ENCODE measurements at regions not wholly inside any gene's neighbourhood (a gene's known extent, or its start where the extent isn't known, plus 50 kb on each side); places are given as distances from the start of the nearest gene placed in this dataset.
"Not testable (repeated sequence)": the region's sequence is repeated elsewhere in the genome, so short reads cannot be mapped to it uniquely, and the experiment has no call there.

DNA sequence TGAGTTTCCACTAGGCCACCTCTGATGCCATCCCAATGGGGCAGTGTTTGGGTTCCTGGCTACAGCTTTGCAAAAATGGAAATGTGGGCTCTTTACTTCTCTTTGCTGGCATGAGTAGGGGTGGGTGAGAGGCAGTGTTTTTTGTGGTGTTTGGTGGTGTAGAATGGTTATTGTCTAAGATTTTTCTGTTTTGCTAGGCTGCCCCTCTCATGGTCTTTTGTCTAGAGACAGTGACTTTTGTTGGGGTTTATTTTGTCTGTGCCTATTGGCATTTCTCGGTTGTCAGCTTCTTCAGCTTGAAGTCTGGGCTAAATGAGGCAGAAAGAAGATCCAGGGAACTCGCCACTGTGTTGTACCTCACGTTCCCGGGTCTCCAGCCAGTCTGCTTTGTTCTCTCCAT, 112.1 kb downstream of the CENPF start:
- no peak for DNase-seq (ENCODE audit: low read depth in 4 of 4, low spot score in 3 of 4)

DNA sequence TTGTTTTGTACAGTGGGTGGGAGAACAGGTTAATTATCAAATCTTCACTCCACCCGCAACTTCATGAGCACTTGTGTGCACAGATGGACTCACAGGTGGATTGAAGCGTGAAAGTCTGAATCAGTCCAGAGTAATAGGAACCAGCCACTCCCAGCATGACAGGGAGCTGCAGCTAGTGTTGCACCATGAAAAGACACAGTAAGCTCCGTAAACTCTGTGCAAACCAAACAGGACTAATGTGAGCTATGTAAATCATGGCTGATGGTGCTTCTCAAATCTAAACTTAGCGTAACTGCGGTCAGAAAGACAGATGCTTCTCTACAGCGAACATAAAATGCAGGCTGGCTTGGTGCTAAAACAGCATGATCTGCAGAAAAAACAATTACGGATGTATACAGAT, 114.4 kb downstream of the CENPF start:
- DNase-seq (ENCODE audit: low read depth in 4 of 4, low spot score in 3 of 4), result no peak

DNA sequence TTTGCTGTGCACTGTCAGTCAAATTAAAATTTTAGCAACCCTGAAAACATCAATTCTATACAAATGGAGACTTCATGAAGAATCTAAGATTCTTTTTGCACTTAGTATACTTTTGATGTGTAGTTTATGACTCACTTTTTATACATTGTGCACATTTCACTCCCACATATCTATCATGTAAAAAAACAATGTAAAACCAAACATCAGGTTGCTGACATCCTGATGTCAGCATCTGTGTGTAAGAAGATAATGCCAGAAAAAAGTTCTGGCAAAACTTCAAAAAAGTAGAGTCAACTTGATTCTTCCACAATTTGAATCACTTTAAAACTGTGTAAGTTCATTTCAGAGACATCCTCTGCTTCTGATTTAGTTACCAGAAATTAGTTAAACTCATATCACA, 115.7 kb downstream of the CENPF start:
- DNase-seq (ENCODE audit: low read depth in 4 of 4, low spot score in 3 of 4), result no peak

DNA sequence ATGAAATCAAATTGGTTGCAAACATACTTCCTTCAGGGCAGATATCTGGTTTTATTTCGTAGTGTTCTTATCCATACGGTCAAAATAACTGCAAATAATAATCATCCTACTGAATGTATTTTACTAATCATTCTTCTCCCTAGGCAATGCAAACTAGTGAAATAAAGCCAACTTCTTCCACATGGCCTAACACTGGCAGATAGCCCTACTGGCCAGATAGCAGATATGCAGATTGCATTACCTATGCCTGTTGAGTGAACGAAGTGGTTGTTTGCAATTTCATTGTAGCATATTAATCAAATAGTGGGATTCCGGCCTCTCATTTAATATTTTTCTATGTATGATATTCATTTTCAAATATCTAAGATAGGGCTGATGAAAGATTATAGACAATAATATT, 116.2 kb downstream of the CENPF start:
- no peak for DNase-seq (ENCODE audit: low read depth in 4 of 4, low spot score in 3 of 4)

DNA sequence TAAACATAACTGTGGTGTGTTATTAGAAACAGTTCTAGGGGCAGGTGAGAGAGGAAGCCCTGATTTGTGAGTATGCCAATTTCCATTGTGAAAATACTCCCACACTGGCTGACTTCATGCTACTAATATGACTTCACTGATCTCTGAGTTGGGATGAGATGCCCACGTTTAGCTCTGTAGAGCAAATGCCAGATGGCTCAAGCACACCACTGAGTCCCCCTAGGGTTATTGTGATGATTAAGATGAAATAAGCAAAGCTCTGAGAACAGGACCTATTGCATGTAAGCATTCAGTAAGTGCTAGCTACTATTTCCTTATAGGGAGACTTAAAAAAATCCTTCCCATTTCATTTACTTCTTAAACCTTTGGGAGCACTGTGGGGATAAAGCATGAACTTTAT, 117.6 kb downstream of the CENPF start:
- DNase-seq (ENCODE audit: low read depth in 4 of 4, low spot score in 3 of 4), result no peak

DNA sequence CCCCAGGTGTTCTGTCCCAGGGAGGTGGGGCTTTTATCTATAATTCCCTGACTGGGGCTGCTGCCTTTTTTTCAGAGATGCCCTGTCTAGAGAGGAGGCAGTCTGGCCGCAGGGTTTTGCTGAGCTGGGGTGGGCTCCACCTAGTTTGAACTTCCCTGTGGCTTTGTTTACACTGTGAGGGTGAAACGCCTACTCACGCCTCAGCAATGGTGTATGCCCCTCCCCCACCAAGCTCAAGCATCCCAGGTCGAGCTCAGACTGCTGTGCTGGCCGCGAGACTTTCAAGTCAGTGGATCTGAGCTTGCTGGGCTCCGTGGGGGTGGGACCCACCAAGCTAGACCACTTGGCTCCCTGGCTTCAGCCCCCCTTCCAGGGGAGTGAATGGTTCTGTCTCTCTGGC, 124.3 kb downstream of the CENPF start:
- no peak for DNase-seq (ENCODE audit: low read depth in 4 of 4, low spot score in 3 of 4)

DNA sequence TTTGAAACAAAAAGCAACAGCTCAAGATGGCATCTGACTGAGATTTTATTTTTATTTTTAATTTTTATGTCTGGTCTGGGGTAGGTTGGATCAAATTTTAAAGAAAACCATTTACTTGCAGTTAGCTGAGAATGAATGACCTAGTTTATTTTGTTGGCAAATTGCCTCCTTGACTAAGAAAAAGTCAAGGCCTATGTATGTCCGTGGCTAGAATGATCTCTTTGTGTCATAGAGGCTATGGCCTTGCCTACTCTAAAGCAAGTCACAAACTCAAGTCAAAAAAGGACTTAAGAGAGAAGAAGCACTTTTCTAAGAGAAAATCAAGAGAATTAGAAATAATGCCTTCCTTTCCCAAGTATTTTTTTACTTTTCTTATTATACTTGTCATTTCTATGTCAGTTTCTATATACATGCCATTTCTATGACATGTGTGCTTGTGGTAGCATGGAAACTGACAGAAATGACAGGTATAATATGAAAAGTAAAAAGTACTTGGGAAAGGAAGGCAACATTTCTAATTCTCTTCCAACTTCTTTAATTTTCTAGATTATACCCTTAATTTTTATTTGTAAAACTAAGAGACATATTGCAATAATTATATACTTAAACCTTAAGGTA, 136.7 kb downstream of the CENPF start:
- no peak for DNase-seq (ENCODE audit: low read depth in 4 of 4, low spot score in 3 of 4)

DNA sequence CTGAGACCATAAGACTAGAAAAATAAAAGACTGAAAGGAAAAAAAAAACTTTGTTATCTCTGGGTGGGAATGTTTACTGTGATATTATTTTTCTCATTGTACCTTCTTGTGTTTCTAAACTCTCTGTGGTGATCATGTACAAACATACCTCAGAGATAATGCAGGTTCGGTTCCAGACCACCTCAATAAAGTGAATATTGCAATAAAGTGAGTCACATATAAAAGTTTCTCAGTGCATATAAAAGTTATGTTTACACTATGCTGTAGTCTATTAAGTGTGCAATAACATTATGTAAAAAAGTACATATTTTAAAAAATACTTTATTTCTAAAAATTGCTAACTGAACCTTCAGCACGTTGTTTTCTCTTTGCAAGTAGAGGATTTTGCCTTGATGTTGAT, 137.5 kb downstream of the CENPF start:
- DNase-seq (ENCODE audit: low read depth in 4 of 4, low spot score in 3 of 4), result no peak

DNA sequence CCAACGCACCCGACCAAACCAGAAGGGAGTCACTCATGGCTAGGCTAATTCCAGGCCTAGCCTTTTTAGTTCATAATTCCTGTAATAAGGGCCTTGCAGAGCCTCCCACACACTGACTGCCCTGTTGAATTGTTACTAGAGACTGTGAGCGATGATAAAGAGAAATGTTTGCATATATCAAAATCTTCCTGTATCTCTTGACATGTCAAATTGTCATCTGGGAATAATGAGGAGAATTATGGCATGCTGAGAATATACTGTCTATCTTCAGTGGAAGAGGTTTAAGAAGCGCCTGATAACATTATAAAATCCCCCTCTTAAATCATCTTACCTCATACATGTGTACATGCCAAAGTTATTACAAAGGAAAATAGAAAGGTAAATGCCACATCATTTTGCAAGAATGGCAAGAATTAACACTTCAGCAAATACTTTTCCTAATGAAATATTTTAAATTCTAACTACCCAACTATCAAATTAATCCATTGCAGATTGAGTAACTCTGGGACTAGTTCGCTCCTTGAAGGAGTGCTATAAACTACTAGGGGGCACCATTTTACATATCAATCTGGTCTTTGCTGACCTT, 144.1 kb downstream of the CENPF start:
- DNase-seq (ENCODE audit: low read depth in 4 of 4, low spot score in 3 of 4), result no peak

DNA sequence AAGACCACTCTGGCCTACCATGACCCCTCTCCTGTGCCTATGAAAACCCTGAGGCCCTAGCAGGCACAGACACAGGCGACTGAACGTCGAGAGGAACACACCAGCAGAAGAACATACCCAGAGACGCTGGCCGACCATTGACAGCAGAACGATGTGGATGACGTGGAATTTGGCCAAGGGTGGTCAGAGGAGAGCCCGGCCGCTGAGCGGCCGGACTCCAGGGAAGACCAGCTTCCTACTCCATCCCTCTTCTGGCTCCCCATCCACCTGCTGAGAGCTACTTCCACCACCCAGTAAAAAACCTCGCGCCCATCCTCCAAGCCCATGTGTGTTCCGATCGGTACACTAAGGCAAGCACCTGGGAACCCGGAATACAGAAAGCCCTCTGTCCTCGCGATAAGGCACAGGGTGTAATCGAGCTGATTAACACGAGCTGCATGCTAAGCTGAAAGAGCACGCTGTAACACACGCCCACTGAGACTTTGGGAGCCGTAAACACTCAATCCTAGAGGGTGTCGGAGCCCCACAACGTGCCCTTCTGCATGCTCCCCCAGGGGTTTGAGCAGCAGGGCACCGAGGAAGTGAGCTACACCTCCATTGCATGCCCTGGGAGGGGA, 150.3 kb downstream of the CENPF start:
- DNase-seq (ENCODE audit: low read depth in 4 of 4, low spot score in 3 of 4), result no peak

DNA sequence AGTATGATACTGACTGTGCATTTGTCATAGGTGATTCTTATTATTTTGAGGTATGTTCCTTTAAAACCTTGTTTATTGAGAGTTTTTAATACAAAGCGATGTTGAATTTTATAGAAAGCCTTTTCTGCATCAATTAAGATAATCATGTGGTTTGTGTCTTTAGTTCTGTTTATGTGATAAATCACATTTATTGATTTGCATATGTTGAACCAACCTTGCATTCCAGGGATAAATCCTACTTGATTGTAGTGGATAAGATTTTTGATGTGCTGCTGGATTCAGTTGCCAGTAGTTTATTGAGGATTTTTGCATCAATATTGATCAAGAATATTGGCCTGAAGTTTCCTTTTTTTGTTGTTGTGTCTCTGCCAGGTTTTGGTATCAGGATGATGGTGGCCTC, 158.0 kb downstream of the CENPF start:
- no peak for DNase-seq (ENCODE audit: low read depth in 4 of 4, low spot score in 3 of 4)

DNA sequence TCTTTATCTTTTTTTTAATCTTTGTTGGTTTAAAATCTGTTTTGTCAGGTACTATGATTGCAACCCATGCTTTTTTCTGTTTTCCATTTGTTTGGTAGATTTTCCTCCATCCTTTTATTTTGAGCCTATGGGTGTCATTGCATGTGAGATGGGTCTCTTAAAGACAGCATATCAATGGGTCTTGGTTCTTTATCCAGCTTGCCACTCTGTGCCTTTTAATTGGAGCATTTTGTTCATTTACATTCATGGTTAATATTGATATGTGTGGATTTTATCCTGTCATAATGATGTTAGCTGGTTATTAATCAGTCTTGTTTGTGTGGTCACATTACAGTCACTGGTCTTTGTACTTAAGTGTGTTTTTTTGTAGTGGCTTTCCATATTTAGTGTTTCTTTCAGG, 159.9 kb downstream of the CENPF start:
- no peak for DNase-seq (ENCODE audit: low read depth in 4 of 4, low spot score in 3 of 4)

DNA sequence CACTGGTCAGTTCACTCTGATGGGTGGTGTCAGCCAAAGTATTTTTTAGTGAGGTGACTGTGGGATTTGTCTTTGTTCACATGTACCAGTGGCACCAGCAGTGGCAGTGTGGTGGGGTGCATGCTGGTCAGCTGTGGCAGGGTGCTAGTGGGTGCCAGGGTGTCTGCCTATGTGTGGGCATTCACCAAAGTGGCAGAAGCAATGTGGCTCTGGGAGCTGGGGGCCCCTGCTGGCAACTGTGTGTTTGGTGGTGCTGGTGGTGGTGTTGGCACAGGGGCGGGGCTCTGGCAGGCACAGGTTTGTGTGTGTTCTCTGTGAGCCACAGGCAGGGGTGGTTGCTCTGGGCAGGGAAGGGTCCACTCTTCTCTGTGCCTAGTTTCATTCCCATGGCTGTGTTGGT, 161.5 kb downstream of the CENPF start:
- no peak for DNase-seq (ENCODE audit: low read depth in 4 of 4, low spot score in 3 of 4)

DNA sequence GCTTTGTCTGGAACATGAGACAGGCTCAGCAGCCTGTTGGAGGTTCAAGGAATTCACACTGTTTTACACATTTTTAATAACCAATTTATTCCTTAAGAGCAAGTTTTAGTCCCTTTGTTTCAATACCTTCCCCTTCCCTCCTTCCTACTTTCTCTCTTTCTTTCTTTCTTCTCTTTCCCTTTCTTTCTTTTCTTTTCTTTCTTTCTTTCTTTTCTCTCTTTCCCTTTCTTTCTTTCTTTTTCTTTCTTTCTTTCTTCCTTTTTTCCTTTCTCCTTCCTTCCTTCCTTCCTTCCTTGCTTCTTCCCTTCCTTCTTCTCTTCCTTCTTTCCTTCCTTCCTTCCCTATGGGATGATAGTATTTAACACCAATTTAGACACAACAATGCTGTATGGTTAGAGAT, 164.2 kb downstream of the CENPF start:
- DNase-seq (ENCODE audit: low read depth in 4 of 4, low spot score in 3 of 4), result no peak

DNA sequence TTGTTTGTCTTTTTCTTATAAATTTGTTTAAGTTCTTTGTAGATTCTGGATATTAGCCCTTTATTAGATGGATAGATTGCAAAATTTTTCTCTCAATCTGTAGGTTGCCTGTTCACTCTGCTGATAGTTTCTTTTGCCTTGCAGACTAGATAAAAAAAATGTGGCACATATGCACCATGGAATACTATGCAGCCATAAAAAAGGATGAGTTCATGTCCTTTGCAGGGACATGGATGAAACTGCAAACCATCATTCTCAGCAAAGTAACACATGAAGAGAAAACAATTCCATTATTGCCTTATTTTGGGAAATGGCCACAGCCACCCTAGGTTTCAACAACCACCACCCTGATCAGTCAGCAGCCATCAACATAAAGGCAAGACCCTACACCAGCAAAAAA, 166.7 kb downstream of the CENPF start:
- not testable (repeated sequence) for DNase-seq (ENCODE audit: low read depth in 4 of 4, low spot score in 3 of 4)

DNA sequence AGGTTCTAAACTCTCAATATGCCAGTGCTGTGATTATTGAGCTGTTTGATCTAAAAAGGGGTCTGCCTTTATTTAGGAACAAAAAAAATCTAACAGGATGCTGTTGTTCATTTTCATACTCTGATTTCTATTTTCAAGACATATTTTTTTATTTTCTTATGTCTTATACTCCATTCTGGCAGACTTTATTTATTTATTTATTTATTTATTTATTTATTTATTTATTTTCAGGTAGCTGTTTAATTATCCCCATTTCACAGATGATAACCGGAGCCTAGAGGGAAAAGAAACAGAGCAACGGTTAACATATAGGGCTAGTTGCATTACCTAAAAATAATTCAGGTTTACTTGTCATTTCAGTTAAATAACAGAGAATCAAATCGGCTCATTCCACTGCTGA, 174.4 kb downstream of the CENPF start:
- DNase-seq (ENCODE audit: low read depth in 4 of 4, low spot score in 3 of 4), result no peak

DNA sequence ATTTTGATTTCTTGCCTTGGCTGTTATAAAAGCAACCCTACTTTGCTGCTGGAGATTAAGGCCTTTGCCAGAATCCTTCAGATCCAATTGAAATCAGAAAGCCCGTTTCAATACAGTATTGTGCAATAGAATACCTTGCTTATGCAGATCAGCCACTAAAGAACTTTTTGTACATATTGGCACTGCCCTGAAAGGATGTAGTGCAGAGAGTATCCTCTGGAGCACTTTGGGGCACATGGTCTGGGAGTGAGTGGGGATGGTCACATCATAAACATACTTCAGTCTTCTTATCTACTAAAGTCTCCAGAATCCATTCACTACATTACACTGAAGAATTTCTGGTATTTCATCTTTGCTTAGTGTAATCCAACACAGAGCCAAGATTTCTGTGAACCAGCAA, 189.0 kb downstream of the CENPF start:
- no peak for DNase-seq (ENCODE audit: low read depth in 4 of 4, low spot score in 3 of 4)

DNA sequence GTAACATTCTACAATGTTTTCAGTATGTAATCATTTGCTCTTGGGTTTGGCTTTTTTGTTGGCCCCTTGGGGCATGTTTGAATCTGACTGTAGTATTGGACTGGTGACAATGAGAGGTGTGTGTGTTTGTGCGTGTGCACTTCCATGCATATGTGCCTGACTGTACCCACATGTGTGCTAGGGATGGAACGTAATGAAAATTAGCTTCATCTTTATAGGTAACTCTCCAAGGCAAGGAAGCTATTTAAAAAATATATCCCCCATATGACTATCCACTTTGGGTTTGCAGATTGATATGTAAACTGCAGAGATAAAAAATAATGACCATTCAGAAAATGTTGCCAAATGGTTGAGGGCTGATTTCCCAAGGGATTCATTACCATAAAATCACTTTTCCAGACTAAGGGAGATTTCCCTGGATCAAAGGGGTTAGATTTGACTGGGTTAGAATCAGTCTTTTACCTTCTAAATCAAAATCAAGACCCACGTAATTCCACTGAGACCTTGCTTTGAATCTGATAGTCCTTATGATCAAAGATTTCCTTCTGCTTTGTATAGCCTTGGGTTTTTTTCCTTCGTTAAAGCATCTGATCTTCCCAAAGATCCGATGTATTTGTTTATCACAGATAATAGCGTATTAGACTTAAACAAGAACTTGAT, 189.7 kb downstream of the CENPF start:
- DNase-seq (ENCODE audit: low read depth in 4 of 4, low spot score in 3 of 4), result no peak

DNA sequence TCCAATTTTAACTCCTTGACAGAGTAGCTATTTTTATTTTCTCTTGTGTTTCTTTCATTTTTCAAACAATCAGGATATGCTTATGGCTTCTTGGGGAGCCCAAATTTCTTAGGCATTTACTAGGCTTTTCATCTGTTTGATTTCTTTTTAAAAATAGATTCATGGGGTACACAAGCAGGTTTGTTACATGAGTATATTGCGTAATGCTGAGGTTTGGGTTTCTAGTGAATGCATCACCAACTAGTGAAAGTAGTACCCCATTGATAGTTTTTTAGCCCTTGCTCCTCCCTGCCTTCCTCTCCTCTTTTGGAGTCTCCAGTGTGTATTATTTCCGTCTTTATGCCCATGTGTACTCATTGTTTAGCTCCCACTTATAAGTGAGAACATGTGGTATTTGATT, 190.7 kb downstream of the CENPF start:
- no peak for DNase-seq (ENCODE audit: low read depth in 4 of 4, low spot score in 3 of 4)

DNA sequence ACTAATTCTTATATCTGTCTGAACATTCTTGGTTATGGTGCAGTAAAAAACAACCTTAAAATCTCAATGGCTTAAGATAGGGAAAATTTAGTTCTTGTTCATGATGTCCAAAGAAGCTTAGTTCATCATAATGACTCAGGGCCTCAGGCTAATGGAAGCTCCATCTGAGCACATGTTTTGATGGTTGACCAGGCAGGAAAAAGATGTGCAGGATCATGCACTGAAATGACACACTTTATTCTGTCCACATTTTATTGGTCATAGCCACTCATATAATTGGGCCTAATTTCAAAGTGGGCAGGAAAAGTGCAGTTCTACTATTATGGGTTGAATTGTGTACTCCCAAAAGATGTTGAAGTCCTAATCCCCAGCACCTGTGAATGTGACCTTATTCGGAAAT, 198.2 kb downstream of the CENPF start:
- no peak for DNase-seq (ENCODE audit: low read depth in 4 of 4, low spot score in 3 of 4)

DNA sequence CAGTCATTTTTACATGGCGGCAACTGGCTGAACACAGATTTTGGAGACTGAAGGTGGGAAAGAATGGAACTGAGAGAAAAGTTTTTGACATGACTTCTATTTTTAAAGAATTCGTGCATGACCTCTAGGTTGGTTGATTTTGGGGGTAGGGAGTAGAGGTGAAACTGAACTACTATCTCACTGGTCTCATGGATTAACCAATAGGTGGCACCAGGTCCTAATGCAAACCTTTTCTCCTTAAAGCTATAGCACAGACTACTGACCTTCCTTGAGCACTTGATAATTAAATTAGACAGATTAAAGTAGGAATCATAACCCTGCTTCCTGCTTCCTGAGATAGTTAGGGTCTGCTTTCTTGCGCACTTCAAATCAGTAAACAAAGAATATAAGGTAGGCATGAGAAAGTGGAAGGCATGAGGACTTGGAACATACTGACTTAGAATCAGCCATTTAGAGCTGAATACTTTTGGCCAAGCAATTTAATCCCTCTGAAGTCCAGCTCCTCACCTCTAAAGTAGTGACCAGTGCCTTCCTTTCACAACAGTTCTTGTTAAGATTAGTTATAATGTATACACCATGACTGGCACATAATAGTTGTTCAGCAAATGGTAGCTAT, 206.0 kb downstream of the CENPF start:
- DNase-seq (ENCODE audit: low read depth in 4 of 4, low spot score in 3 of 4), result no peak

DNA sequence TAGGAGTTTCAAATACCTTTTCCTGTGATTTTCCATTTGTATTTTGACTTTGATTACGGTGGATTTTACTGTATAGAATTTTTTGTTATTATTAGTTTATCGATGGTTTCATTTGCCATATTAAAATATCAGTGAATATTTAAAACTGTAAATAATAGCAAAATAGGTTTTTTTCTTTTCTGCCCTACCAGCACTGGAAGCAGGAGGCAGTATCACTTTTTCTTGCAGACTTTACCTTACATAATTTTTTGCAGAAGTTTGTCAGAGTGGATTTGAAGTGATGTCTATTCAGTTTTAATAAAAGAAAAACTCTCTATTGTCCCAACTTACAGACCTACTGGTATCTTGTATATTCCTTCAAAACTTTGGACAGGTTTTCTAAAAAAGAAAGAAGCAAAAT, 213.6 kb downstream of the CENPF start:
- no peak for DNase-seq (ENCODE audit: low read depth in 4 of 4, low spot score in 3 of 4)
